Sigmoid colon (tissue), 4 donors: ENCODE measurements at regions not wholly inside any gene's neighbourhood (a gene's known extent, or its start where the extent isn't known, plus 50 kb on each side); places are given as distances from the start of the nearest gene placed in this dataset.
A peak's percentile ranks its signal among the peaks of the same experiment; 100 is the strongest.

ENCODE experiments used
- CTCF ChIP-seq, 4 experiments: fragments of 450-650 bp in 3 of 4; fragments of 200-600 bp in 1 of 4; IDR thresholded peaks; one replicate each; pipeline ENCODE4 v1.5.1; 2016 to 2019; ENCODE audit warnings: antibody characterized with exemption in 4 of 4, mild to moderate bottlenecking in 3 of 4, moderate library complexity in 2 of 4
- EP300 ChIP-seq, 4 donors: sonication (generic); formaldehyde crosslinking; IDR thresholded peaks; one replicate each; pipeline ENCODE4 v1.6.1; 2017; ENCODE audit warnings: antibody characterized with exemption in 4 of 4
- POLR2A ChIP-seq, 2 donors: fragments of 450-650 bp; IDR thresholded peaks; one replicate each; pipeline ENCODE4 v1.6.1; 2016; ENCODE audit warnings: antibody characterized with exemption in 2 of 2, mild to moderate bottlenecking in 2 of 2, moderate library complexity in 2 of 2
- POLR2AphosphoS5 ChIP-seq, 4 donors: sonication (generic); formaldehyde crosslinking; IDR thresholded peaks; one replicate each; pipeline ENCODE4 v1.6.1; 2017; ENCODE audit warnings: antibody characterized with exemption in 4 of 4

- peak in 3 of 4 experiments; percentile 44 to 66 (median 50) for TF ChIP-seq CTCF (IDR thresholded peaks at IDR 0.05)
- no peak for TF ChIP-seq POLR2A (IDR thresholded peaks at IDR 0.05)
- TF ChIP-seq POLR2AphosphoS5 (IDR thresholded peaks at IDR 0.05), result no peak
- TF ChIP-seq EP300 (IDR thresholded peaks at IDR 0.05), result no peak
These were observed 88.0 kb upstream of the TMEM260 start for GRCh38 chr14:56491299-56492285.
